NCI-H1048 (cell line): ENCODE measurements at regions not wholly inside any gene's neighbourhood (a gene's known extent, or its start where the extent isn't known, plus 50 kb on each side); places are given as distances from the start of the nearest gene placed in this dataset.
"Not testable (repeated sequence)": the region's sequence is repeated elsewhere in the genome, so short reads cannot be mapped to it uniquely, and the experiment has no call there.

ENCODE experiments used
- DNase-seq: peaks from one replicate; lab custom pipeline; 2025; lab: John Stamatoyannopoulos, UW

DNA sequence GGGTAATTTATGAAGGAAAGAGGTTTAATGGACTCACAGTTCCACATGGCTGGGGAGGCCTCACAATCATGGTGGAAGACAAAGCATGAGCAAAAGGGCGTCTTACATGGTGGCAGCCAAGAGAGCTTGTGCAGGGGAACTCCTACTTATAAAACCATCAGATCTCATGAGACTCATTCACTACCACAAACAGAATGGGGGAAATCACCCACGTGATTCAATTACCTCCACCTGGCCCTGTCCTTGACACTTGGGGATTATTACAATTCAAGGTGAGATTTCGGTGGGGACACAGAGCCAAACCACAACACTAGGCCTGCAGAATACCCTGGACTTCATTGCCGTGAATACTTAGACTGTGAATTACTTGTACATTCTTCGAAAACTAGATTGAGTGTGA is 431.7 kb upstream of the TENM3 start:
- not testable (repeated sequence) for DNase-seq

DNA sequence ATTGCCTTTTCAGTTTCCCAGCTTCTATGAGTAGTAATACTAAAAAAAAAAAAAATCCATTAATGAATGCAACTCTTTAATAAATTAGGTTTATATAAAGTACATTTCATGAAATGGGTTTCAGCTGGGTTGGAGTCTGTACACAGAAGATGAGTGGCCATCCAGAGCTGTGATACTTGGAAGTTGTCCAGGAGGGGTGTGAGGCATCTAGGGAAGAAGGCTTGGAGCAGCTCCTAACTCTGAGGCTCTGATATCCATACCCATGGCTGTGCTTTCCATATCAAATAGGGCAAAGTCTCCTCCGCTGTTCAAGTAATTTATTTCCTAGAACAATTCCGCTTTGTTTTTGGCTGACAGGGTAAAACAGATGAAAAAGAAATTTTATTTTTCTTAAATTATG is 423.3 kb upstream of the TENM3 start:
- DNase-seq, result no peak

DNA sequence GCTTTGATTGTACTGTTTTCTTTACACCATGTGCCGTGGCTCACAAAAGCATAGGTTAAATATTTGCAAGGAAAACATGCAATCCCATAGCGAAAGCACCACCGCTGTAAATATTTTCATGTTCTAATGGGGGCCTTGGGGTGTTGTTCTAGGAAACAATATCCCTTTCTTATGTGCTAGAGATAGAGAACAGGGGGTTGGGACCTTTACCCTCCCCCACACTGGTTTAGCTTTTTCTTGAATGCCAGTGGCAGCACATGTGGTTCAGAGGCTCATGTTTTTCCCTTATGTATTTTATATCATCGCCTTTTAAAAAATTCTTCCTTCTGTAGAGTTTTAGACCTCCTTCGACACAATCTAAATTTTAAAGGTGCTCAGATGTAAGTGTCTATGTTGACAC is 422.6 kb upstream of the TENM3 start:
- DNase-seq, result no peak

DNA sequence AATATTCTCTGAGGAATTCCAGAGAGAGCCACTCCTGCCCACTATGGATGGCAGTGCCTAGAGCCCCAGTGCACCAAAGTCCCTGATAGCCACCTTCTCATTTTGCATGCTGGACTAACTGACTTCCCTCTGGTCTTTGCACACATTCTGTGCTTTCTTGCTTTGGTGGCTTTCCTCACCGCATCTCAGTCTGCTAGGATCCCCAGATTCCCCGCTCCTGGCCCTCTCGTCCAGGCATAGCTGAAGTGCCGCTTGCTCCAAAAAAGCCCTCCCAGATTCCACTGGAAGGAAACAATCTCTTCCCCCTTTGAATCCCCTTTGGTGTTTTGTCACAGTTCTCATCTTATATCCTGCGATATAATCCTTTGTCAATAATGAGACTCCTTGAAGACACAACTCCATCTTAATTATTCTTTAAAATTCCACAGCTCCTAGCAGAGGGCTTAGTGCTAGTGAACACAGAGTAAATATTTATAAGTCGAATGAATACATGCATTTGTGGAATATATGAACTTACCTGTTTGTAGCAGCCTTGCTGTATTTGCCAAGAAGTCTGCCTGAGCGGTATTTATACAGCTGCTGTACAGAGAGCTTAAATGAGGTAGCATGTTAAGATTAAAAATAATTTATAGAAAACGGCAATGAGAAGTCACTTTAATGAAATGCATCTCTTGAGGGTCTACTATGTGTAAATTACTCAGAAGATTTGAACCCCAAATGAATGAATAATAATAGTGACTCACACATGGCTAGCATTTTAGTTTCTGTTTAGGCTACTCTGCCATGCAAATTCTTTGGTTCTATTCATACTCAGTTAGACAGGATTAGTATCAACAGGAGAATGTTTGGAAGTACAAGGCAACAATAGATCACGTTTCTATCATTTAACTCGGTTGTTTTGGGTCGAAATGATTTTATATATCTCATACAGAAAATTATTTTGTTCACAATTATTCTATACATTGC is 421.9 kb upstream of the TENM3 start:
- peak; percentile 7 for DNase-seq

DNA sequence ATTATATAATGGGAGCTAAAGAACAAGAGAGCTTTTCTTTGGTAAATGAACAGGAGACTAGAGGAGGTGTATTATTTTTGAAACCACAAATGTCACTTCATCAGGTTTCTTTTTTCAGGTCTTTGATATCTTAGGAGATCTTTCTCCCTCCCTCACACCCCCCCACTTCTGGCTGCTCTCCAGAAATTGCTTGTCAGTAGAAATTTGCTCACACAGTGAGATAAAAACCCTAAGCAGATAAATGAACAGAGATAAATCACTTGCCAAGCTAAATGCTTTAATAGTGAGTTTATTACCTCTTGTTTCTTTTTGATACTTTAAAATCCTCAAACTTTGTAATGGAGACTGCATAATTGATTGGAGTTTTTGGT is 421.2 kb upstream of the TENM3 start:
- no peak for DNase-seq

DNA sequence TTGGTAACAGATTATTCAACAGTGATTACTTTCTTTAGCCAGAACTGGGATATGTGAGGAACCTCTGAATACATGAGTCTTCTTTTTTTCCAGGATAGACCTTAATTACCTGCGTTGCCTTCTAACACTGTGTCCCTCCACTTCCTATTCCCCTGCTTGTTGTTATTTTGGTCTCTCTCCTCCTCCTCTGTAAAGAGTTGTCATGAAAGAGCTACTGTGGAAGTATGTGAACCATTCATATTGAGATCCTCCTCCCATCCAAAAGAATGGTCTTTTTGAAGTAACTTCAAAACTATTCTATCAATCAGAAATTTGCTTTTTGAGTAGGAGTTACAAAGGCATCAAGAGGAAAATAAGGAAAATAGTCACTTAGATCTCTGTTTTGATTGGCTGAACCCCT is 420.0 kb upstream of the TENM3 start:
- no peak for DNase-seq

DNA sequence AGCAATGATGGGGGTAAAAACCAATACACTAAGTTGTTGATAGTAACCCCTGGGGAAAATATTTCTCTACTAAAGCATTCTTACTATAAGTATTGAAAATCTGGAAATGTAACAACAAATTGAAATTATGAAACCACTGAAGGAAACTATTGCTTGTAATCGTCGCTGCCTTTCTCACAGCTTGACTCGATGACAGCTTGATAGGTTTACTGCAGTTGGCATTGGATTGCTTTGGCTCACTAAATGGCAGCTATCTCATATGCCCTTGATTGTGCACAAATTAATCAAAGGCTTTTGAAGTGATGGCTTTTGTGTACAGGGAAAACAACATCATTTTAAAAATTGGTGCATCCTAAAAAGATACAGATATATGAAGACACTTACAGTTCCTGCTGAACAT is 419.6 kb upstream of the TENM3 start:
- DNase-seq, result no peak

DNA sequence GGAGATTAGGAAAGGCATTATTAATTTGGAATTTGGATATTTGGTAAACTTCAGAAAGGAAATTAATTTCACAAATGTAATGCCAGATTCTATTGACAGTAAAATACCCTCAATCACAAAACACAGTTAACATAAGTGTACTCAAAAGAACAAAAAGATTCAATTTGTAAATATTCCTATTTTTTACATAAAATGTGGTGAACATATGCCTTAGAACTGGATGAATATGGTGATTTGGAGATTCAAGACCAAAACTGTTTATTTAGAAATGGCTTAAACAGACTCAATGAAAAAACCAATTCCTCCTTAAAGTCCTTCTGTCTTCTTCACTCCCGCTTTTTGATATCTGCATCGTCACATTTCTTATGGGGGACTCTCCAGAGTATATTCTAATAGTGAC is 417.6 kb upstream of the TENM3 start:
- DNase-seq, result no peak

DNA sequence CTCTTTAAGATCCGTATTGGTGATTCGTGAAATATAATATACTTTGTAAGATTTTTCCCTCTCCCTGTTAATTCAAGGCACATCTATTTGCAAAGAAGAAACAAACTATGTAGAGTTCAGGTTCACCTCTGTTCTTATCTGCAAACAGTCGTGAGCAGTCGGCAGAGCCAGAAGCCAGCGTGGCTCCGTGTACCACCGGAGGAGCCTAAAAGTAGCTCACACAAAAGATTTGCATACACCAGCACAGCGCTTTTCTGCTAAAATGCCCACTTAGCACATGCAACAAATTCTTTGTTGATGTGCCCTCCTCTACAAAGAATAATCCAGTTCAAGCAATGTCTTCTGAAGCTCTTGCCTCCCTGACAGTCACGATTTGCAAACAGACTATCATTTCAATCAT is 416.0 kb upstream of the TENM3 start:
- no peak for DNase-seq

DNA sequence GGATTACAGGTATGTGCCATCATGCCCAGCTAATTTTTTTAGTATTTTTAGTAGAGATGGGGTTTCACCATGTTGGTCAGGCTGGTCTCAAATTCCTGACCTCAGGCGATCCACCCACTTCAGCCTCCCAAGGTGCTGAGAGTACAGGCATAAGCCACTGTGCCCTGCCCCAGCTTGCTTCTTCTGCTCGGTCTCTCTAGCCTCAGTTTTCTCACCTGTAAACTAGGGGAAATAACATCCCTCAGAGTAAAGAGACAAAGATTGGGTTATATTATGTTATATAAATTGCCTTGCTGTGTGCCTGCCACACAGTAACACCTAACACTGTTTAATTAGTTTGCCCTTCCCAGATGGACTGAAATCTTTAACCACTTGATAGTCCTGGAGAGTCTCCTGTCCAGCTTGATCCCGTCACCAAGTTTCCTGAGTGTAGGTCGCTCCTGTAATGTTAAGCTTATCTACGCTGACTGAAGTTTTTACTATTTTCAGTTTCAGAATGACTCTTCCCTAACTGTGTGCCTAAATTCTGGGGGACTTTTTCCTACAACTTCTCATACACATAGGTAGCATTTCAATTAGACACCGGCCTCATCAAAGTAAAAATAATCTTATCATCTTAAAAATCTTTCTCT is 412.7 kb upstream of the TENM3 start:
- no peak for DNase-seq

DNA sequence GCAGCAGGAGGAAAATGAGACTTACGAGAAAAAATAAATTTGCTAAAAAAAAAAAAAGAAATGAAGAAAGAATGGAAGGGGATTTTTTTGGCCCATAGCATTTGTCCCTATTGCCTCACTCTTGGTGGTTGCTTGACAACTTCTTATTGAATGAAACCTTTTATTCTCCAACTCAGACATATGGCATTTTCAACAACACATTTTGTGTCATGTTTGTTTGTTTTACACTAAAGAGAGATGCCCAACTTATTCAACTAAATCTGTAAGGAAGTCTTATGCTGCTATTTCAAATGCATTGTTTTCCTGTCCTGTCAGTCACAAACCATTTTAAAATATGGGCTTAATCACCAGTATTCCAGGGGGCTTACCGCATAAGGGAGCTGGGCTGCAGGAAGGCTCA is 409.1 kb upstream of the TENM3 start:
- no peak for DNase-seq

DNA sequence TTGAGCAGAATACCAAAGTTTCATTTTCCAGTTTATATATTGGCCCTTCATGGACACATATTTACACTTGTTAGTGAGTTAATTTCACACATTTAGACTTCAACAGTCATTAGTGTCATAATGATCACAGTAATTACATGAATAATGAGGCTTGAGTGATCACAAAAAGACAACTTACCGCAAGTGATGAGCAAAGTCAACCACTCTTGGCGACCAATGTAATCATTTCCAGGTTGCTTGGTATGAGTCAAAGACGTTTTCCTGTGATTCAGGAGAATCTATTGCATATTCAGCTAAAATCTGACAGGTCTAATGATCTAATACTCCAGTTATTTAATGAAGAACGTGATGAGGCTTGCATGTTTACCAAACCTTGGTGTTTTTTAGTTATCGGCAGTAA is 407.9 kb upstream of the TENM3 start:
- no peak for DNase-seq

DNA sequence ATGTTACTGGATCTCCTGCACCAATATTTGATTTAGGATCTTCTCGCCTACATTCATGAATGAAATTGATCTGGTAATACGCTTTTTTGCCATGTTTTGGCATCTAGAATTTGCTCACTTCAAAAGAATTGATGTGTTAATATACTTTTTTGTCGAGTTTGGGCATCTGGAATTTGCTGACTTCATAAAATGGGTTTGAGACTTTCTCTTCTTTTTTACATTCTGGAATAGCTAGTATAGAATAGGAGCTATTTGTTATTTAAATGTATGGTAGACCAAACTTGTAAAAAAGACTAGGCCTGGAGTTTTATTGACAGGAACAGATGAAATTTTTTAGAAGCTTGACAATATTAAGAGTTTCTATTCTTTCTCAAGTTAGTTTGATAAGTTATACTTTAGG is 404.9 kb upstream of the TENM3 start:
- no peak for DNase-seq

DNA sequence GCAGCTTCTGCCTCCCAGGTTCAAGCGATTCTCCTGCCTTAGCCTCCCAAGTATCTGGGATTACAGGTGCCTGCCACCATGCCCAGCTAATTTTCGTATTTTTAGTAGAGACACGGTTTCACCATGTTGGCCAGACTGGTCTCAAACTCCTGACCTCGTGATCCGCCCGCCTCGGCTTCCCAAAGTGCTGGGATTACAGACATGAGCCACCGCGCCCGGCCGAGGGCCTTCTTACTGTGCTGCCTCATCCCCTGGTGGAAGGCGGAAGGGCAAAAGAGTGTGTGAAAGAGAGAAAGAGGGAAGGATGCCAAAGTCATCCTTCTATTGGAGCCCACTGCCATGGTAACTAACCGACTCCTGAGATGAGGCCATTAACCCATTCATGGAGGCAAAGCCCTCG is 399.4 kb upstream of the TENM3 start:
- DNase-seq, result not testable (repeated sequence)

DNA sequence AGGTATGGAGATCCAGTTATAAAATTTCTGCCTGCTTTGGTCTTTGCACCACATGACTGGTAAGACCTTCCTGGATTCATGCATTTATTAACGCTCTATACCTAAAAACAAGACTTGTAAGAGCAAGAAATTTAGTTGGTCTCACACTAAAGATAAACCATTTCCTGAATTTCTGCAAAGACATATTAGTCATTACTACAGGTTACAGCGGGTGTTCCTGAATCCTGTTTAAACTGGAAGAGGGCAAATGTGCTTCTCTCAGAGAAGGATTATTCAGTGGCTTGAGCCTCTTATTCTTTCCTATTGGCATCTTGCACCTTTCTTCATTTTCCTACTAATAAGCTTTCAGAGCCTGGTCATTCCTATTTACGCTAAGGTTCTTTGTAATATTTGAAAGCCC is 397.6 kb upstream of the TENM3 start:
- DNase-seq, result no peak

DNA sequence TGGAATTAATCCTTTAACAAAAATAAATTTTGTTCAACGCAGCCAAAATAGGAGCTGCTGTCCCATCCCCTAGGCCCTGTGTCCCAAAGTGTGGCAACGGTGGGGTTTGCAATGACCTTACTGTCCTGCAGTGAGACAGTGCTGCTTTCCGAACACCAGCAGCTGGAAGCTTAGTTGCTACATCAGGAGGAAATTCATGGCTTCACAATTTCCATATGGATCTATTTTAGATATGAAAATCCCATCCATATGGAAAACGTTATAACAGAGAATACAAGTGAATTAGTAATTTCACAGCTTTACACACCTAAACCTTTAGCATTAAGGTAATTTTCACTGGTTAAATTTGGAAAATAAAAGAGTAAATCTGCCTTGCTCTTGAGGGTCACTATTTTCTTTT is 396.3 kb upstream of the TENM3 start:
- no peak for DNase-seq

DNA sequence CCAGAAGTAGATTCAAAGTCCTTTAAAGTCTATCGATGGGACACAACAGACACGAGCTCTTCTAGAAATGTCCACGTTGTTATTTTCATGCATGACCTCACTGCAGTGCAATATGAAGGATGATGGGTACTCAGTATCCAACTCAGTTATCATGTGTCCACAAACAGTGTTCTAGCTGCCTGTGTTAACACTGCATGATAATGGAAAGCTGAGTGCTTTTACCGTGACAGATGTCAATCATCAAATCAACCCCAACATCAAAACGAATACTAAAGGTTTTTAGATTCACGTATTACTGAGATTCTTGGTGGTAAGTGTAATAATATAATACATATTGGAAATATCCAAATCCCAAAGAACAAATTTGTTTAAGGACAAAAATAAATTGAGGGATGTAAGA is 394.8 kb upstream of the TENM3 start:
- DNase-seq, result no peak

DNA sequence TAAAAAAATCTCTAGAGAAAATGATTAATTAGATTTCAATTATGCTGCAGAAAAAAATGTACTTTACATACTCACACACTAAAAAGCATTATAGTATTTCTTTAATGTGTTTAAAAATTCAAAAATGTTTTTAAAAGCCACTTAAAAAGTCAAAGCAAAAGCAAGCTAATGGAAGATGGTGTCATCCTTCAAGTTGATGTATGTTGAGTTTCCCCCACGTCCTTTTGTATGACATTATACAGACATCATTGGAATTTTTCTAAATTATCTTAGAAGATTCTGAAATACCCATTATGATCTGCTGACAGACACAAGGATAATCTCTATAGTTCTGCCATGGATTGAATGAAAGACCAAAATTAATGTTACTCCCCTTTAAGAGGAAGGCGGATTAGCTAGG is 393.7 kb upstream of the TENM3 start:
- DNase-seq, result no peak

DNA sequence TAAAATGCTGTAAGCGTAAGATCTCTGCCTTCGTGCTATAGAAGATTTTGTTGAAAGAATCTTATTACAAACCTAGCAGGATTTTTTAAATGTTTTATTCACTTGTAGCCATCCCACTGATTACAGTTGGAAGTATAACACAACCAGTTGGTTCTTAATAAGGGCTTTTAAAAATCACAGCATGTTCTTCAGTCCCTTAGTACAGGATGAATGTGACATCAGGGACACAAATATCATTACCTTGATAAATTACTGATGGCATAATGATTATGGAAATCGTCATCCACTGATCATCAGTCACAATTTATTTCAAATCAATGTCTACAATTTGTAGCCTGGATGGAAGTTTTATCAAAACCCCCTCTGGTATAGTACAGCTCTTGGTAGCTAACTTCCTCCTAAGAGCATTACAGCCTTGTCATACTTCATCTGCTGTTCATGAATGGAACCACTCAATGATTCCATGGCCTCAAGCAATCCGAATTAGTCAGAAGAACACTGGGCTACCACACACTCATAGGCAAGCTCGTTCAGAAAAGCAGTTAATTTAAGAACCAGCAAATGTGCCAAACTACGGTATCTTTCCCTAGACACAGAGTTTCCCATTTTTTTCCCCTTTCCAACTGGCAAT is 389.2 kb upstream of the TENM3 start:
- DNase-seq, result no peak

DNA sequence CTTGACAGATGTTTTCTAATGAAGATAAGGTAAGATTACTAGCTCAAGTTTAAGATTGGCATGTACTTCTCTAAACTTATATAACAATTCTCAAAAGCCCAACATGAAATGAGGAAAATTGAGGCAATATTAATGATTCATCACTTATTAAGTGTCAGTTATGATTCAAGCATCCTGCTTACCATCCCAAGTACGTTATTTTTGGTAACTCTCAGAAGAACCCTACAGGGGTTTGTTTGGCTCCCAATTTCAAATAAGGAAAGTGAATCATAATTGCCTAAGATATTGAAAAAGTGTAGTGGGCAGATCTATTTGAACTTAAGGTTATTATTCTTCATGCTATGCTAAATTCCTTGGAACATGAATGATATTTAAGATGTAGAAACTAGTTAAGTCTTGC is 387.9 kb upstream of the TENM3 start:
- no peak for DNase-seq

DNA sequence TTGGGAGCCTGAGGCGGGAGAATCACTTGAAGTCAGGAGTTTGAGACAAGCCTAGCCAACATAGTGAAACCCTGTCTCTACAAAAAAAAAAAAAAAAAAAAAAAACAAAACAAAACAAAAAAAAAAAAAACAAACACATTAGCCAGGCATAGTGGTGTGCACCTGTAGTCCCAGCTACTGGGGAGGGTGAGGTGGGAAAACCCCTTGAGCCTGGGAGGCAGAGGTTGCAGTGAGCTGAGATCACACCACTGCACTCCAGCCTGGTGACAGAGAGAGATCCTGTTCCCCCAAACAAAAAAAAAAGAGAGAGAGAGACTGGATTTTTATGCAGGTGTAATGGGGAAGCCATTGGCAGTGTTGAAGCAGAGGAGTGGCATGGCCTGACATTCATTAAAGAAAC is 385.7 kb upstream of the TENM3 start:
- not testable (repeated sequence) for DNase-seq

DNA sequence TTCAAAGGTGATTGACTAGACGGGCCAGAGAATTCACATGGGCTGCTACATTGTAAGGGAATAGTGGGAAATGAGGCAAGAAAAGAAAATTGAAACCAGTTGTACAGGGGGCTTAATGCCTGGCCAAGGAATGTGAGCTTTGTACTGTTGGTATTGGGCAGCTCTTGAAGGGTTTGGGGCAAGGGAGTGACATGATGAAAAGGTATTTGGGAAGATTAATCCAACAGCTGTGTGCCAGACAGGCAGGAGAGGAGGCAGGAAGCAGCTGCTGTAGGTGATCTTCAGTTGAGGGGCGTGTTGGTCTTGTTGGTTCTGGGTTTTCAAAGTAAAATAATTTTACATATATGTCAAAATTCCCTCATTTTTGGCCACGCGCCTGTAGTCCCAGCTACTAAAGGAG is 384.5 kb upstream of the TENM3 start:
- DNase-seq, result no peak

DNA sequence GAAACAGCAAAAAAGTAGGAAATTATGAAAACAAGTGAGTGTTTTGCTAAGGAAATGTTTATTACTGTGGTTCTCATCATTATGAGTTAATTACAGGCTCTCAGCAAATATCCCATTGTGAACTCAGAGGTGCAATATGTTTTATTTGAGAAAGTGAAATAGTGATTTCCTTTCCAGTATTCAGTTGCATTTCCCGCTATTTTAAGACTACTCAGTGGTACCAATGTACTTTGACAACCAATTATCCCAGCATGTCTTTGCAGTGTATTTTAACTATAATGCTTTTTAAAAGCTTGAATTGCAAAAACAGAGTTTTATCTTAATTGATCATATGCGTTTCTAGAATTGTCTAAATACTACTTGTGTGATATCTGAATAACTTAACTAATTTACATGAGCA is 383.8 kb upstream of the TENM3 start:
- DNase-seq, result no peak
